ENCODE measurements at regions not wholly inside any gene's neighbourhood (a gene's known extent, or its start where the extent isn't known, plus 50 kb on each side); places are given as distances from the start of the nearest gene placed in this dataset.

- TF ChIP-seq CTCF (IDR thresholded peaks at IDR 0.05) (no peak), EP300 (IDR thresholded peaks at IDR 0.05) (no peak), POLR2A (IDR thresholded peaks at IDR 0.05) (no peak)
Measured at GRCh38 chr9:78562021-78562420, 265.1 kb downstream of the PSAT1 start.
